ENCODE measurements at regions not wholly inside any gene's neighbourhood (a gene's known extent, or its start where the extent isn't known, plus 50 kb on each side); places are given as distances from the start of the nearest gene placed in this dataset.

DNA sequence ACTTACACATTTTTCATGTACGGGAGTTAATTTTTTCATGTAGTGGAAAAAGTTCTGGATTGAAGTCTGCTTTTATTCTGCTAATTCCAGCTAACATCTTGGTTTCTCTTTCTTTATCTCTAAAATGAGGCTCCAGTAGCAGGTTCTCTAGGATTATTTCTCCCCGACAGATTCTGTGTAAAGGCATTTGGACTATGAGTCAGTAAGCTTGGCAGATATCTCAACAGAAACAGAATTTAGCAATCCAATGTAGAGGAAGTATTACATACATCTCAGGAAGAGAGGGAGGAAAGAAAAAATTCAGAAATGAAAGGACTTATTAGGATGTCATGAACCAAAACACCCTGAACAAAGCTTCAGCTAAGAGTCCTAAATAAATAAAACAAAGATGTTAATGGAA is 1682.3 kb upstream of the TENM3 start:
- TF ChIP-seq, protein P1, sequence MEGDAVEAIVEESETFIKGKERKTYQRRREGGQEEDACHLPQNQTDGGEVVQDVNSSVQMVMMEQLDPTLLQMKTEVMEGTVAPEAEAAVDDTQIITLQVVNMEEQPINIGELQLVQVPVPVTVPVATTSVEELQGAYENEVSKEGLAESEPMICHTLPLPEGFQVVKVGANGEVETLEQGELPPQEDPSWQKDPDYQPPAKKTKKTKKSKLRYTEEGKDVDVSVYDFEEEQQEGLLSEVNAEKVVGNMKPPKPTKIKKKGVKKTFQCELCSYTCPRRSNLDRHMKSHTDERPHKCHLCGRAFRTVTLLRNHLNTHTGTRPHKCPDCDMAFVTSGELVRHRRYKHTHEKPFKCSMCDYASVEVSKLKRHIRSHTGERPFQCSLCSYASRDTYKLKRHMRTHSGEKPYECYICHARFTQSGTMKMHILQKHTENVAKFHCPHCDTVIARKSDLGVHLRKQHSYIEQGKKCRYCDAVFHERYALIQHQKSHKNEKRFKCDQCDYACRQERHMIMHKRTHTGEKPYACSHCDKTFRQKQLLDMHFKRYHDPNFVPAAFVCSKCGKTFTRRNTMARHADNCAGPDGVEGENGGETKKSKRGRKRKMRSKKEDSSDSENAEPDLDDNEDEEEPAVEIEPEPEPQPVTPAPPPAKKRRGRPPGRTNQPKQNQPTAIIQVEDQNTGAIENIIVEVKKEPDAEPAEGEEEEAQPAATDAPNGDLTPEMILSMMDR (IDR thresholded peaks at IDR 0.05 in 2 of 3, conservative IDR thresholded peaks at IDR 0.05 in 1 of 3; ENCODE audit: borderline replicate concordance in 1 of 3, insufficient read depth in 1 of 3, low read depth in 2 of 3, low read length in 2 of 3), result no peak
- TF ChIP-seq POLR2A (IDR thresholded peaks at IDR 0.05; ENCODE audit: borderline replicate concordance, extremely low read depth, insufficient read depth, insufficient read length) (no peak), EZH2phosphoT487 (IDR thresholded peaks at IDR 0.05; ENCODE audit: borderline replicate concordance) (no peak)
- TF ChIP-seq, protein P2, sequence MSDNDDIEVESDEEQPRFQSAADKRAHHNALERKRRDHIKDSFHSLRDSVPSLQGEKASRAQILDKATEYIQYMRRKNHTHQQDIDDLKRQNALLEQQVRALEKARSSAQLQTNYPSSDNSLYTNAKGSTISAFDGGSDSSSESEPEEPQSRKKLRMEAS (IDR thresholded peaks at IDR 0.05), result no peak

Measured in HCT116 (cell line).